Common myeloid progenitor, CD34-positive (primary cell): ENCODE measurements at regions not wholly inside any gene's neighbourhood (a gene's known extent, or its start where the extent isn't known, plus 50 kb on each side); places are given as distances from the start of the nearest gene placed in this dataset.

ENCODE experiments used
- CTCF ChIA-PET: fragments of 350-600 bp; sonication (Branson Sonifier 250); formaldehyde crosslinking; loops from one replicate; lab custom pipeline; 2021; ENCODE audit warnings: antibody characterized with exemption; lab: Charles Lee
- POLR2A ChIA-PET: fragments of 350-600 bp; sonication (Branson Sonifier 250); formaldehyde crosslinking; loops from one replicate; lab custom pipeline; 2021; ENCODE audit warnings: antibody characterized with exemption; lab: Charles Lee
- DNase-seq, 3 donors: peaks; one replicate each; pipeline versions ENCODE4 v3.0.0 to v3.0.0-alpha.2; 2013
- H3K27ac ChIP-seq, 2 experiments: 1 replicate in 1 of 2; 2 replicates in 1 of 2; pipeline ENCODE4 v1.7.0; 2013; ENCODE audit warnings: inconsistent platforms in 2 of 2, low read length in 2 of 2, mild to moderate bottlenecking in 2 of 2, low read depth in 1 of 2, moderate library complexity in 1 of 2; ENCODE audit not compliant: severe bottlenecking in 2 of 2, insufficient read depth in 1 of 2, poor library complexity in 1 of 2
- H3K27me3 ChIP-seq, 5 experiments: replicated peaks in 2 of 5; 1 replicate in 3 of 5; 2 replicates in 2 of 5; pipeline versions ENCODE4 v1.6.1 to v1.7.0; 2013; ENCODE audit warnings: low read length in 4 of 5, mild to moderate bottlenecking in 2 of 5, moderate library complexity in 2 of 5, inconsistent platforms in 1 of 5; ENCODE audit not compliant: insufficient read depth in 5 of 5, control insufficient read depth in 4 of 5
- H3K36me3 ChIP-seq, 4 experiments: 1 replicate in 2 of 4; 2 replicates in 2 of 4; pipeline versions ENCODE4 v1.6.1 to v1.7.0; 2013; ENCODE audit warnings: low read length in 3 of 4, control low read depth in 1 of 4, mild to moderate bottlenecking in 1 of 4; ENCODE audit not compliant: control insufficient read depth in 4 of 4, insufficient read depth in 4 of 4
- H3K4me1 ChIP-seq, 4 experiments: 1 replicate in 3 of 4; 2 replicates in 1 of 4; pipeline versions ENCODE4 v1.6.1 to v1.7.1; 2013; ENCODE audit warnings: low read length in 3 of 4, mild to moderate bottlenecking in 3 of 4, control low read depth in 1 of 4, inconsistent platforms in 1 of 4, moderate library complexity in 1 of 4; ENCODE audit not compliant: control insufficient read depth in 4 of 4, insufficient read depth in 4 of 4; ENCODE audit errors: control extremely low read depth in 1 of 4
- H3K4me3 ChIP-seq, 7 experiments: 1 replicate in 4 of 7; 2 replicates in 3 of 7; pipeline versions ENCODE4 v1.5.1 to v1.7.0; 2013; ENCODE audit warnings: mild to moderate bottlenecking in 7 of 7, low read length in 6 of 7, moderate library complexity in 6 of 7, inconsistent platforms in 2 of 7, low read depth in 2 of 7, control low read depth in 1 of 7; ENCODE audit not compliant: insufficient read depth in 4 of 7, control insufficient read depth in 1 of 7; ENCODE audit errors: extremely low read depth in 1 of 7
- H3K9me3 ChIP-seq, 5 experiments: 1 replicate in 4 of 5; 2 replicates in 1 of 5; pipeline versions ENCODE4 v1.6.1 to v1.7.1; 2013; ENCODE audit warnings: low read length in 4 of 5, mild to moderate bottlenecking in 2 of 5, inconsistent platforms in 1 of 5, low read depth in 1 of 5, moderate library complexity in 1 of 5; ENCODE audit not compliant: control insufficient read depth in 4 of 5, insufficient read depth in 2 of 5; ENCODE audit errors: control extremely low read depth in 1 of 5
- WGBS: methylation state at CpG from one replicate; pipeline ENCODE4 v1.1.5; 2013; ENCODE audit not compliant: insufficient coverage; 5-methylcytosine and 5-hydroxymethylcytosine counted together

GRCh38 chr6:74853991-74854390 lies 351.9 kb downstream of the COL12A1 start:
- Histone ChIP-seq H3K27ac (no peak overlapping the region), H3K36me3 (no peaks in the 10 kb centered on the region), H3K4me1 (no peaks in the 10 kb centered on the region), H3K9me3 (no peaks in the 10 kb centered on the region), H3K4me3 (no peak overlapping the region), H3K27me3 (no peaks in the 10 kb centered on the region)
- CTCF ChIA-PET = no interaction called here
- DNase-seq = no peak
- POLR2A ChIA-PET = no interaction called here

- Histone ChIP-seq H3K27ac (no peak overlapping the region), H3K9me3 (no peaks in the 10 kb centered on the region), H3K4me3 (no peak overlapping the region), H3K27me3 (no peaks in the 10 kb centered on the region), H3K4me1 (no peaks in the 10 kb centered on the region), H3K36me3 (no peaks in the 10 kb centered on the region)
- no peak for DNase-seq
- CTCF ChIA-PET = no interaction called here
- POLR2A ChIA-PET = no interaction called here
- no CpG with 5 or more reads among the region's 2 CpGs for WGBS
These were observed 354.3 kb downstream of the COL12A1 start for GRCh38 chr6:74851596-74851995.

GRCh38 chr6:74840953-74841352 lies 364.9 kb downstream of the COL12A1 start:
- no peak overlapping the region for H3K4me3 ChIP-seq
- H3K27me3 ChIP-seq = no peaks in the 10 kb centered on the region
- ChIA-PET POLR2A (interaction anchor here (0.6 kb wide), 1 partner anchor 20 kb away, joined by 3 read pairs; no protein-coding TSS in a partner anchor), CTCF (no interaction called here)
- no peaks in the 10 kb centered on the region for H3K9me3 ChIP-seq
- no peaks in the 10 kb centered on the region for H3K36me3 ChIP-seq
- H3K27ac ChIP-seq = no peak overlapping the region
- no peak for DNase-seq
- WGBS = no CpG with 5 or more reads among the region's 3 CpGs
- H3K4me1 ChIP-seq = no peaks in the 10 kb centered on the region

- ChIA-PET POLR2A (no interaction called here), CTCF (no interaction called here)
- Histone ChIP-seq H3K27me3 (no peaks in the 10 kb centered on the region), H3K4me1 (no peaks in the 10 kb centered on the region), H3K36me3 (no peaks in the 10 kb centered on the region), H3K27ac (no peak overlapping the region), H3K4me3 (no peak overlapping the region), H3K9me3 (no peaks in the 10 kb centered on the region)
- no CpG with 5 or more reads among the region's 1 CpG for WGBS
- DNase-seq = no peak
These were observed 370.9 kb downstream of the COL12A1 start for GRCh38 chr6:74834967-74835366.

- WGBS = 14% methylated on average over 2 of the region's 6 CpGs
- CTCF ChIA-PET = interaction anchor here (1.4 kb wide), 1 partner anchor 12 kb away, joined by 3 read pairs; no protein-coding TSS in a partner anchor
- POLR2A ChIA-PET = no interaction called here
These were observed 379.6 kb downstream of the COL12A1 start for GRCh38 chr6:74826263-74826662.

GRCh38 chr6:74814440-74814839 lies 391.4 kb downstream of the COL12A1 start:
- Histone ChIP-seq H3K27ac (no peak overlapping the region), H3K4me1 (no peaks in the 10 kb centered on the region), H3K9me3 (peaks cover 0 to 5% (median 0%) of the 10 kb centered on the region in 5 experiments), H3K4me3 (no peak overlapping the region), H3K27me3 (no peaks in the 10 kb centered on the region), H3K36me3 (no peaks in the 10 kb centered on the region)
- DNase-seq = no peak
- POLR2A ChIA-PET = no interaction called here
- CTCF ChIA-PET = no interaction called here
- WGBS = 95% methylated on average over 4 of the region's 4 CpGs

More at GRCh38 chr6:74826263-74826662, 379.6 kb downstream of the COL12A1 start:
- Histone ChIP-seq H3K4me3 (no peak overlapping the region), H3K36me3 (no peaks in the 10 kb centered on the region), H3K27me3 (no peaks in the 10 kb centered on the region), H3K27ac (no peak overlapping the region), H3K9me3 (no peaks in the 10 kb centered on the region), H3K4me1 (peaks cover 0 to 4% (median 0%) of the 10 kb centered on the region in 4 experiments)
- DNase-seq = no peak

- no peak overlapping the region for H3K4me3 ChIP-seq
- no peak for DNase-seq
- H3K27me3 ChIP-seq = no peaks in the 10 kb centered on the region
- H3K27ac ChIP-seq = no peak overlapping the region
- no peaks in the 10 kb centered on the region for H3K9me3 ChIP-seq
- CTCF ChIA-PET = no interaction called here
- POLR2A ChIA-PET = no interaction called here
- no peaks in the 10 kb centered on the region for H3K36me3 ChIP-seq
- H3K4me1 ChIP-seq = no peaks in the 10 kb centered on the region
- WGBS = no CpG with 5 or more reads among the region's 2 CpGs
These were observed 398.2 kb downstream of the COL12A1 start for GRCh38 chr6:74807674-74808073.
